ENCODE measurements at regions not wholly inside any gene's neighbourhood (a gene's known extent, or its start where the extent isn't known, plus 50 kb on each side); places are given as distances from the start of the nearest gene placed in this dataset.

DNA sequence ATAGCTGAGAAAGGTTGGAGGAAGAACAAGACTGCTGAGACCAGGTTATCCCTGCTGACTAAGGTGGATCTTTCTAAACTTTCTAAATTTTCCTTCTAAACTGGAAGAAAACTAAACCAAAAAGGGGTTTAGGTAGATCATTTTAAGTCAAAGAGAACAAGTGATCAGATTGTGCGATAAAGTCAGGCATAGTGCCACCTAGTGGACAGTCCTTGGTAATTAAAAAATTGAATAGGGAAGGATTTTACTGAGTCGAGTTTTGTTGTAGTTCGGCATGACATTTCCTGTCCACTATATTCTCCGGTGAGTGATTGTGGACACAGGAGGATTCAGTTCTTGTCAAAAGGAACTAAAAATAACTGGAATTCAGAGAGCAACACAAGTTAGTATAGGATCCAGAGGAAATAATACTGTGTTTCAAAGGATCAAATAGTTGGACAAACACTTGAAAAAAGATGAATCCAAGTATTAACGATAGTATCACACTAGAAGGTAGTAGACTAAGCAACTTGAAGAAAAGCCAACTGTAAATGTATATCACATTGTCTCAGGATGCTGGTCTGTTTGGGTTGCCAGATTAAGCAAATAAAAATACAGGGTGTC, 1236.4 kb downstream of the FAM181B start:
- DNase-seq (ENCODE audit: extremely low spot score), result peak; percentile 31
- ChIA-PET POLR2A (no interaction called here), CTCF (interaction anchor here (0.6 to 1.7 kb wide), 9 partner anchors 10 to 231 kb away, joined by 3 to 5 read pairs (median 4); no protein-coding TSS in a partner anchor)
- TF ChIP-seq, protein P1, sequence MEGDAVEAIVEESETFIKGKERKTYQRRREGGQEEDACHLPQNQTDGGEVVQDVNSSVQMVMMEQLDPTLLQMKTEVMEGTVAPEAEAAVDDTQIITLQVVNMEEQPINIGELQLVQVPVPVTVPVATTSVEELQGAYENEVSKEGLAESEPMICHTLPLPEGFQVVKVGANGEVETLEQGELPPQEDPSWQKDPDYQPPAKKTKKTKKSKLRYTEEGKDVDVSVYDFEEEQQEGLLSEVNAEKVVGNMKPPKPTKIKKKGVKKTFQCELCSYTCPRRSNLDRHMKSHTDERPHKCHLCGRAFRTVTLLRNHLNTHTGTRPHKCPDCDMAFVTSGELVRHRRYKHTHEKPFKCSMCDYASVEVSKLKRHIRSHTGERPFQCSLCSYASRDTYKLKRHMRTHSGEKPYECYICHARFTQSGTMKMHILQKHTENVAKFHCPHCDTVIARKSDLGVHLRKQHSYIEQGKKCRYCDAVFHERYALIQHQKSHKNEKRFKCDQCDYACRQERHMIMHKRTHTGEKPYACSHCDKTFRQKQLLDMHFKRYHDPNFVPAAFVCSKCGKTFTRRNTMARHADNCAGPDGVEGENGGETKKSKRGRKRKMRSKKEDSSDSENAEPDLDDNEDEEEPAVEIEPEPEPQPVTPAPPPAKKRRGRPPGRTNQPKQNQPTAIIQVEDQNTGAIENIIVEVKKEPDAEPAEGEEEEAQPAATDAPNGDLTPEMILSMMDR (IDR thresholded peaks at IDR 0.05; ENCODE audit: control extremely low read depth, extremely low read depth, low read depth, missing control alignments), result peak; percentile 67

DNA sequence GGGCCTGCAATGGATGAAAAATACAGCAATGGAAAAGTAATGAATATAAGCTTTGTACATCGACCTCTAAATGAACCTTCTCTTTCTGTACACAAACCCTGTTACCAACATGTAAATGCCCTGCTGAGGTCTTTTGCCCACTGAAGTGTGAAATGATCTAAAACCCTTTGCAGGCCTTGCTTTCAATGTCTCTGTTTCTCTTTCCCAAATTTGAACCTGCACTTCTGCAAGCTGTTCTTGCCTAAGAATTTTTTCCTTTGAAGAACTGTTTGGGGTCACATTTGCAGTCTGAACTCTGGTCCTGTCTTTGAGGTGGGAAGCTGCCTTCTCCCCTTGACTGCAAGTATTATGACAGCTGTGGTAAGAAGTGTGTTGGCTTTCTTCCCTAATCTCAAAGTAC, 1237.1 kb downstream of the FAM181B start:
- CTCF ChIA-PET, result interaction anchor here (0.6 to 1.7 kb wide), 9 partner anchors 9 to 1787 kb away, joined by 3 to 5 read pairs (median 3); no protein-coding TSS in a partner anchor
- TF ChIP-seq, protein P1 (IDR thresholded peaks at IDR 0.05; ENCODE audit: control extremely low read depth, extremely low read depth, low read depth, missing control alignments), result no peak
- DNase-seq (ENCODE audit: extremely low spot score), result no peak
- POLR2A ChIA-PET, result no interaction called here

DNA sequence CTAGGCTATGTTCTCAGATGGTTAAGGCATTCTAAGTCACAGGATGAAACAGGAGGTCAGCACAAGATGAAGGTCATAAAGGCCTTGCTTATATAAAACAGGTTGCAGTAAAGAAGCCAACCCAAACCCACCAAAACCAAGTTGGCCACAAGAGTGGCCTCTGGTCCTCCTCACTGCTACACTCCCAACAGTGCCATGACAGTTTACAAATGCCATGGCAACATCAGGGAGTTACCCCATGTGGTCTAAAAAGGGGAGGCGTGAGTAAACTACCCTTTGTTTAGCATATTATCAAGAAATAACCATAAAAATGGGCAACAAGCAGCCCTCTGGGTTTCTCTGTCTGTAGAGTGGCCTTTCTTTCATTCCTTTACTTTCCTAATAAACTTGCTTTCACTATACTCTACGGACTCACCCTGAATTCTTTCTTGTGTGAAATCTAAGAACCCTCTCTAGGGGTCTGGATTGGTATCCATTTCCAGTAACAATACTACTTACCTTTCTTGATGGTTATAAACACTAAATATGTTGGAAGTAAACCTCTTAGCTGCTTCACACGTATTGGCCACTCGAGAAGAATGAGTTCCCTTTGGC, 1237.9 kb downstream of the FAM181B start:
- ChIA-PET POLR2A (no interaction called here), CTCF (interaction anchor here (1.2 to 1.7 kb wide), 5 partner anchors 8 to 1786 kb away, joined by 3 to 6 read pairs (median 3); no protein-coding TSS in a partner anchor)
- TF ChIP-seq, protein P1 (IDR thresholded peaks at IDR 0.05; ENCODE audit: control extremely low read depth, extremely low read depth, low read depth, missing control alignments), result no peak
- no peak for DNase-seq (ENCODE audit: extremely low spot score)

DNA sequence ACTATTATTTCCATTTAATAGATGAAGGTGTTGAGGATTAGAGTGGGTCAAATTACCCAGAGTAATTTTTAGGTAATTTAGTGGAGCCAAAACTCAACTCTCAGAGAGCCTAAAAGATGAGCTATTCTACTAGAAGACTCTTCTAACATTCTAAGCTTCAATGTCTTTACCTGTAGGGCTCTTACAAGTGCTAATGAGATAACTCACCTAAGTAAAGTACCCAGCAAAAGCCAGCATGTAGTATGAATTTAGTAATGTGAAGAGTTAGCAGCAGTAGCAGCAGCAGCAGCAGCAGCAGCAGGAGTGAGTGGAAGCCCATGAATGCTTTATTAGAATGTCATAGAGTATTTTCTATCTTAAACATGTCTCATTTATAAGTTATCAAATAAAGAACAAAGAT, 1239.2 kb downstream of the FAM181B start:
- ChIA-PET CTCF (interaction anchor here (1.2 to 1.7 kb wide), 2 partner anchors 11 to 23 kb away, joined by 3 to 6 read pairs; no protein-coding TSS in a partner anchor), POLR2A (no interaction called here)
- TF ChIP-seq, protein P1 (IDR thresholded peaks at IDR 0.05; ENCODE audit: control extremely low read depth, extremely low read depth, low read depth, missing control alignments), result no peak
- no peak for DNase-seq (ENCODE audit: extremely low spot score)

DNA sequence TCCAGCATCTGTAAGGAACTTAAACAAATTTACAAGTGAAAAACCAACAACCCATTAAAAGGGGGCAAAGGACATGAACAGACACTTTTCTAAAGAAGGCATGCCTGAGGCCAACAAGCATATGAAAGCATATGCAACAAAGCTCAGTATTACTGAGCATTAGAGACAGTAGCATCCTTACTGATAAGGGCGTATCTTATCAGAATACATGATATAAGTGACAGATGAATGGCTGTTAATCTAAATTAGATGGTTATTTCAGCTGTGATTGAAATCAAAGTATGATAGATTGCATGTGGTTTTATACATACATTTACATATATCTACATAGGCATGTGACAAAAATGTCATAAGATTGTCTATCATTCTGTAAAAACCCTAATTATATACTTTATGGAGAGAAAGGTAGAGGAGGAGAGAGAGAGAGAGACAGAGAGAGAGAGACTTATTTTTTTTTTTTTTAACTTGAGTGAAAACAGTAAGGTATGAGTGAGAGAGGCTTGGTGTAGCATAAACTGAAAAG, 1240.7 kb downstream of the FAM181B start:
- ChIA-PET POLR2A (no interaction called here), CTCF (no interaction called here)
- no peak for DNase-seq (ENCODE audit: extremely low spot score)
- TF ChIP-seq, protein P1 (IDR thresholded peaks at IDR 0.05; ENCODE audit: control extremely low read depth, extremely low read depth, low read depth, missing control alignments), result no peak

DNA sequence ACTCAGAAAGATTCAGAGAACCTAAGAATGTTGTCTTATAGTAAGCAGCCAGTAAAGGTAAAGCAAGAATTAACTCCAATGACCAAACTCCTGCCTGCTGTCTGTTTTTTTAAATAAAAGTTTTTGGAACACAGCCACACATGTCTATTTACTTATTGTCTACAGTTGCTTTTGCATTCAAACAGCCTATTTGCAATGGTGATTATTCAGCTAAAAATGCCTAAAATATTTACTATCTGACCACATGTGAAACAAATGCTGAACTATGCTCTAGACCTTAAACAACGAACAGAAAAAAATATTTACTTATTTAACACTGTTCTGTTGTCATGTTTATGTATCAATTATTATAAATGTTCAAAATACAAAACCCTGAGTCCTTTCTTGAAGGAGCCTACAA, 1246.6 kb downstream of the FAM181B start:
- DNase-seq (ENCODE audit: extremely low spot score), result no peak
- POLR2A ChIA-PET, result no interaction called here
- TF ChIP-seq, protein P1 (IDR thresholded peaks at IDR 0.05; ENCODE audit: control extremely low read depth, extremely low read depth, low read depth, missing control alignments), result no peak
- CTCF ChIA-PET, result interaction anchor here (0.7 kb wide), 1 partner anchor 9 kb away, joined by 3 read pairs; no protein-coding TSS in a partner anchor
